Breast epithelium (tissue), 3 donors: ENCODE measurements at regions not wholly inside any gene's neighbourhood (a gene's known extent, or its start where the extent isn't known, plus 50 kb on each side); places are given as distances from the start of the nearest gene placed in this dataset.

ENCODE experiments used
- CTCF ChIP-seq, 3 donors: fragments of 450-650 bp; IDR thresholded peaks; one replicate each; pipeline ENCODE4 v1.5.1; 2016 to 2017; ENCODE audit warnings: antibody characterized with exemption in 3 of 3, mild to moderate bottlenecking in 3 of 3, moderate library complexity in 3 of 3
- POLR2A ChIP-seq: fragments of 450-650 bp; IDR thresholded peaks from one replicate; pipeline ENCODE4 v1.6.1; 2016; ENCODE audit warnings: antibody characterized with exemption, mild to moderate bottlenecking, moderate library complexity

- TF ChIP-seq POLR2A (no peak), CTCF (IDR thresholded peaks at IDR 0.05) (no peak)
Observed at GRCh38 chr2:72050734-72051133, 96.9 kb downstream of the CYP26B1 start.
